ES-I3 (cell line): ENCODE measurements at regions not wholly inside any gene's neighbourhood (a gene's known extent, or its start where the extent isn't known, plus 50 kb on each side); places are given as distances from the start of the nearest gene placed in this dataset.
"Not testable (repeated sequence)": the region's sequence is repeated elsewhere in the genome, so short reads cannot be mapped to it uniquely, and the experiment has no call there.

Source experiments
- H3K36me3 ChIP-seq: 2 replicates; pipeline ENCODE4 v1.6.1; 2013; ENCODE audit warnings: mild to moderate bottlenecking, low read length, control low read depth, moderate library complexity; ENCODE audit not compliant: insufficient read depth
- H3K4me1 ChIP-seq: 2 replicates; pipeline ENCODE4 v1.6.1; 2013; ENCODE audit warnings: mild to moderate bottlenecking, control low read depth, low read length; ENCODE audit not compliant: insufficient read depth
- H3K9ac ChIP-seq: 2 replicates; pipeline ENCODE4 v1.6.1; 2013; ENCODE audit warnings: low read depth, mild to moderate bottlenecking, low read length, moderate library complexity
- H3K9me3 ChIP-seq: 2 replicates; pipeline ENCODE4 v1.6.1; 2013; ENCODE audit warnings: mild to moderate bottlenecking, low read length, moderate library complexity; ENCODE audit not compliant: control insufficient read depth, insufficient read depth

DNA sequence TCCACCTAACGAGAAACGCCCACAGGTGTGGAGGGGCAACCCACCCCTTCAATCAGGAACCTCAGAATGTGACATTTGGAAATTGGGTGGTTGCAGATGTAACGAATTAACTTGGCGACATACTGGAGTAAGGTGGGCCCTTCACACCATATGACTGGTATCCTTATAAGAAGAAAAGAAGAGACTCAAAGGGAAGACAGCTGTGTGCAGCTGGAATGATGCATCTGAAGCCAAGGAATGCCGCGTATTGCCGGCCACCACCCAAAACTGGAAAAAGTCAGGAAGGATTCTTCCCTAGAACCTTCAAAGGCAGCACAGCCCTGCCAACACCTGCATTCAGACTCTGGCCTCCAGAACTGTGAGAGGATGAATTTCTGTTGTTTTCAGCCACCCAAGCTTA, 270.0 kb upstream of the FRG2C start:
- H3K9me3 ChIP-seq, H3K9ac ChIP-seq, H3K4me1 ChIP-seq, H3K36me3 ChIP-seq: not testable (repeated sequence)

DNA sequence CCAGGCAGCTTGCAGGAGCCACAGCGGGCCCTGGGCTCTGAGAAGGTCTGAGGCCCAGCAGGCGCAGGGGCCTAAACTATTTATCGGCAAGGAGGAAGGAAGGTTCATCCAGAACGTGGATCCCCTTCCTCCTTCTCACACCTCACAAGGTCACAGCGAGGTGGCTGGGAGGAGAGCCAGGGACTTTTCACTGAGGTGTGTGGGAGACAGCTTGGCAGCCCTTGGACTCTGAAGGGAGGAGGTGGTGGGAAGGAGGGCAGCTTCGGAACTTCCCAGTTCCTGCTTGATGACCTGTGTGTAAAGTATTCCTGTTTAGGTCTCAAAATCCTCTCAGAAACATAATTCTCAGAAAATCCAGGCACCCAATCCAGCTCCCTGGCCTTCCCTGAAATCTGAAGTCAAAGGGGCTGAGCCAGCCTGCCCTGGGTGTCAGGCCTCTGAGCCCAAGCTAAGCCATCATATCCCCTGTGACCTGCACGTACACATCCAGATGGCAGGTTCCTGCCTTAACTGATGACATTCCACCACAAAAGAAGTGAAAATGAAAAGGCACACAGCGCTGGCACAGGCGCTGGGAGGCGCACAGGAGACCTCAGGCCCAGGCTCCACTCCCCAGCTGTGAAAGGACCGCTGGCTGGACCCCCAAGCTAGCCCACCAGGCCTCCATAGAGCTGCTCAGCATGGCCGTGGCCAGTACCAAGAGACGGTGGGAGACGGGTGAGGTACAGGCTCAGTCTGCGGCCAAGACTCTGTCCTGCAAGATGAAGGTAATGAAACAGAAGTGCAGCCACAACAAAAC, 269.4 kb upstream of the FRG2C start:
- H3K9ac ChIP-seq, H3K36me3 ChIP-seq: not testable (repeated sequence)

DNA sequence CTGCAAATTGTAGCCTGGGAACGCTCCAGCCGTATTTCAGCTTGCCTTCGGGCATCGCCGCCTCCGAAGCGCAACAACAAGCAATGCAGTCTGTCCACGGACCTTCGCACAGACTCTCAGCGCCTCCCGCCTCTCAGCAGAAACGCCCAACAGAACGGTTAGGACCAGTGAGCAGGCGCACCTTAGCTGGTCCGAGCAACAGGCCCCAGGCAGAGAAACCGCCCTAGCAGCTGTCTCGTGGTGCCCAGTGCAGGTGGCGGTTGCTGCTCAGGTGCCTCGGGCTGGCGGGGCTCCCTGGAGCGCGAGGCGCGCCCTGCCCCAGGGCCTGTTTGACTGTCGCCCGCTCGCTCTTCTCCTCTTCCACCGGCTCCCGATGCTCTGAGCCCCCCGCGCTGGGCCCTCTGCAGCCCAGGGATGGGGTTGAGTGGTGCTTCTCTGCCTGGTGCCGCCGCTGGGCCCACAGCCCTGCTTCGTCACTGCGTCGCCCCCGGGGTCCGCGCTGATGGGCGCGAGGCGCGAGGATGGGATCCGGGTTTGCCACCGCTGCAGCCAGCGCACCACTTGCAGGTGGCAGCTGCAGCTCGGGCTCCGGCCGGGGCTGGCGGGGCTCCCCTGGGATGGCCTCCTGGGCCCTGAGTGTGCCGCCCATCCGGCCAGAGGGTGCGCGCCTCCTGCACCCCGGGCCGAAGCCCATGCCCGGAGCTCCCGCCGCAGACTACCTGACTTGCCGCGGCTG, 268.4 kb upstream of the FRG2C start:
- no peaks in the 10 kb centered on the region for H3K36me3 ChIP-seq
- H3K9ac ChIP-seq: no peak overlapping the region
- no peaks in the 10 kb centered on the region for H3K9me3 ChIP-seq
- H3K4me1 ChIP-seq: no peaks in the 10 kb centered on the region

More for the DNA sequence above, 269.4 kb upstream of the FRG2C start:
- not testable (repeated sequence) for H3K9me3 ChIP-seq, H3K4me1 ChIP-seq

DNA sequence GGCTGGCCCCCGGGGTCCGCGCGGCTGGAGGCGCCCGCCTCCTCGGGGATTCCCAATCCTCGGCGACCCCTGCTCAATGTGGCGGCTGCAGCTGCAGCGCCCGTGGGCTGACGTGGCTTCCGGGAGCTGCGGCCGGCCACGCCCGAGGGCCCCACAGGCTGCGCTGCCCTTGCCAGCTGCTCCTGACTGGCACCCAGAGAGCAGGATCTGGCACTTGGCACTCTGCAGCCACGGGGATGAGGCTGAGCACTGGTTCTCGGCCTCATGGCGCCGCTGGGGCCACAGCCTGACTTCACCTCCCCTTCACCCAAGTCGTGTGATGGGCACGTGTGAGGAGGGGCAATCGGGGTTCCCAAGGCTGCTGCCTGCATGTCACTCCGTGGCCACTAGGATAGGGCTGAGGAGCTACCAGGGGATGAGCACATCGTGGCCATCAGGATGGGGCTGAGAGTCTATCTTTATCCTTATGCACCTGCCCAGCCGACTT, 267.8 kb upstream of the FRG2C start:
- Histone ChIP-seq H3K4me1 (no peaks in the 10 kb centered on the region), H3K36me3 (no peaks in the 10 kb centered on the region), H3K9me3 (no peaks in the 10 kb centered on the region), H3K9ac (no peak overlapping the region)

DNA sequence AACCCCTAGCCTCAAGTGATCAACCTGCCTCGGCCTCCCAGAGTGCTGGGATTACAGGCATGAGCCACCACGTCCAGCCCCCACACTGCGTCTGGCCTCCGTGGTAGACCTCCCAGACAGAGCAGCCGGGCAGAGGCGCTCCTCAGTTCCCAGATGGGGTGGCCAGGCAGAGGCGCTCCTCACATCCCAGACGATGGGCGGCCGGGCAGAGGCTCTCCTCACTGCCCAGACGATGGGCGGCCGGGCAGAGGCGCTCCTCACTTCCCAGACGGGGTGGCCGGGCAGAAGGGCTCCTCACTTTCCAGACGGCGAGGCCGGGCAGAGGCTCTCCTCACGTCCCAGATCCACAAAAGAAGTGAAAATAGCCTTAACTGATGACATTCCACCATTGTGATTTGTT, 266.6 kb upstream of the FRG2C start:
- H3K4me1 ChIP-seq, H3K9me3 ChIP-seq, H3K9ac ChIP-seq: not testable (repeated sequence)

DNA sequence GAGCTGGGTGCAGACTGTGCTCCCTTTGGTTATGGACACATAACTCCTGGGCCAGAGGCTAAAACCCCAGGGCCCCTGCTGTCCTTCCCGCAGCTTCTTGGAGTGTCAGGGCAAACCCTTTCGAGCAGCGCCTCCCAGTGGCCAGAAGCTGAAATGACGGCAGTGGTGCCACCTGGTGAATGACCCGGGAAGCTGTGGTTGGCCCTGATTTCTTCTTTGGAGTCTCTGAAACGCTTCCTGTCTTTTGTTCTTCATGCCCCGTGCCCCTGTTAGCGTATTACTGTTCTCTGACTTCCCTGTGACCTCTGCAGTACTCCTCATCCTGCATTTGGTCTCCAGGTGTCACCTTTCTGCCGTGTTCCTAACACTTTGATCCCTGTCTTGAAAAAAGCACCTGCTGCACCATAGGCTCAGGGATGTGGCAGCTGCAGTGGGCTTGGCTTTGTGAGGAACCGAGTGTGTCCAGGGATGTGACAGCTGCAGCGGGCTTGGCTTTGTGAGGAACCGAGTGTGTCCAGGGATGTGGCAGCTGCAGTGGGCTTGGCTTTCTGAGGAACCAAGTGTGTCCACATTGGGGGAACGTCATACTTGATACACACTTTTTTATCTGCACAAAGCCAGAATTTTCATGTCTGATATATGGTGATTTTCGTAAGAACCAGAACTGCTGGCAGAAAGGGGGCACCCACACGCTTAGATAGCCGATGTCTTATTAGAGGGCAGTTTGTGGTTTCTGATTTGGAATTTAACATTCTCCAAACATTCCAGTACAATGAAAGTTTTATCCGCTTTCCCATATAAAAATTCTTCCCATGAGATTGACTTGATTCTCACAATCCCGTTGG, 241.8 kb upstream of the FRG2C start:
- H3K9ac ChIP-seq, H3K9me3 ChIP-seq, H3K4me1 ChIP-seq, H3K36me3 ChIP-seq: not testable (repeated sequence)

More for the DNA sequence above, 266.6 kb upstream of the FRG2C start:
- not testable (repeated sequence) for H3K36me3 ChIP-seq

DNA sequence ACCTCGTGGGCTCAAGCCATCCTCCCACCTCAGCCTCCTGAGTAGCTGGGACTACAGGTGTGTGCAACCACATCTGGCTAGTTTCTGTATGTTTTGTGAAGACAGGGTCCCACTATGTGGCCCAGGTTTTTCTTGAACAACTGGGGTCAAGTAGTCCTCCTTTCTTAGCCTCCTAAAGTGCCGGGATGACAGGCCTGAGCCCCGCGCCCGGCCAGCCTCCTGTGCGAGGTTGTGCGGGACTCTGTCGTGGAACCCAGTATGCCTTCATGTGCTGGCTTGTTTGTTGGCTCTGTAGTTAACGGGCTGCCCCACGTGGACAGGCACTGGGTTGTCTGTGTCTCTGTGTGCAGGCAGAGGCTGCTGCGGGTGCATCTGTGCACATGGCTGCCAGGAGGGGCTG, 238.7 kb upstream of the FRG2C start:
- not testable (repeated sequence) for H3K9ac ChIP-seq, H3K36me3 ChIP-seq, H3K9me3 ChIP-seq, H3K4me1 ChIP-seq

DNA sequence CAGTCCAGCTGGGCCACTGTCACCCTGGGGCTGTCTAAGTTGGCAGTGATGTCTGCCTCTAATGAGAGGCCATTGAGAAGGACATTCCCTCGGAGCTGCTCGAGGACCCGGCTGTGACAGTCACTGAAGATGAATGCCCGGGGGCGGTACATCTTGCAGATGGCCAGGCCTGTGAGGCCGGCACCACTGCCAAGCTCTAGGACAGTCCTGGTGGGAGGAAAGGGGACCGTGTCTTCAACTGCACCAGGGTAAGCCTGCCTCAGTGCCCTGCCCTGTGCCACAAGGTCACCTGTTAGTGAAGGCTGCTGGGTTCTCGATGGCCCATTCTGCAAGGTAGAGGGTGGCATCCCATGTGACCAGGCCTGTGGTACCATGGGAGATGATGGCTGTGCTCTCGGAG, 236.6 kb upstream of the FRG2C start:
- H3K36me3 ChIP-seq, H3K4me1 ChIP-seq, H3K9ac ChIP-seq, H3K9me3 ChIP-seq: not testable (repeated sequence)

DNA sequence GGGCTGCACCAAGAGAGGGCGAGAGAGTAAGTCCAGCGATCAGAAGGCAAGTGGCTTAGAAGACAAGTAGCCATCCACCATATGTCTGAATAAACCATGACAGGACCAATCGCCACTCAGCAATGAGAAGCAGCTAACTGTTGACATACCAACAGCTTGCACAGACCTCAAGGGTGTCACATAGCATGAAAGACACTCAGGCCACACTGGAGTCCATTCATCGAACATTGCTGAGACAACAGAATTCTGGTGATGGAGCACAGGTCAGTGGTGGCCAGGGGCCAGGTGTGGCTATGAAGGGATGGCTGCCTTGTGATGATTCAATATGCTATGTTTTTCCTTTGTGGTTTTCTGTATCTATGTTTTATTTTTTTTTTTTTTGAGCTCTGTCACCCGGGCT, 236.2 kb upstream of the FRG2C start:
- H3K4me1 ChIP-seq, H3K36me3 ChIP-seq, H3K9ac ChIP-seq, H3K9me3 ChIP-seq: not testable (repeated sequence)

DNA sequence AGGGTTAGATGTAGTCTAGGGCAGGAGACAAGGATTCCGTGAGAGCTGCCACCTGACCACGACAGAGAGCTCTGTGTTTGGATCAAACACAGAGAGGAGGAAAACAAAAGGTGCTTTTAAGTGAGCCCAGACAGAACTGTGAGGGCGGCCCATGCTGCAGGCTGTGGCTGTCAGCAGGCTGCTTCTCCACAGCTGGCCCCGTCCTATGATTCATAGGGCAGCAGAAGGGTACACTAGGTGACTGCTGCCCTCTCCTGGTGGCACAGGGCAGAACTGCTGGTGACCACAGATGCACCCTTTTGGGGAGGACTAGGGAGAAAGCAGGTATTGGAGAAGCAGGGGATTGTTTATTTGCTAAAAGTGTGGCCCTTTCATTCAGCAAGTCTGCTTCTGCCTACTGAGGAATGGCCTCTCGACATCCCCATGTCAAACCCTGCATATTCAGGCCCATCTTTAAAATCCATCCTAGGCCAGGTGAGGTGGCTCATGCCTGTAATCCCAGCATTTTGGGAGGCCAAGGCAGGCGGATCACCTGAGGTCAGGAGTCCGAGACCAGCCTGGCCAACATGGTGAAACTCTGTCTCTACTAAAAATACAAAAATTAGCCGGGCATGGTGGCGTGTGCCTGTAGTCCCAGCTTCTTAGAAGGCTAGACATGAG, 234.4 kb upstream of the FRG2C start:
- not testable (repeated sequence) for H3K9me3 ChIP-seq, H3K4me1 ChIP-seq, H3K9ac ChIP-seq, H3K36me3 ChIP-seq

DNA sequence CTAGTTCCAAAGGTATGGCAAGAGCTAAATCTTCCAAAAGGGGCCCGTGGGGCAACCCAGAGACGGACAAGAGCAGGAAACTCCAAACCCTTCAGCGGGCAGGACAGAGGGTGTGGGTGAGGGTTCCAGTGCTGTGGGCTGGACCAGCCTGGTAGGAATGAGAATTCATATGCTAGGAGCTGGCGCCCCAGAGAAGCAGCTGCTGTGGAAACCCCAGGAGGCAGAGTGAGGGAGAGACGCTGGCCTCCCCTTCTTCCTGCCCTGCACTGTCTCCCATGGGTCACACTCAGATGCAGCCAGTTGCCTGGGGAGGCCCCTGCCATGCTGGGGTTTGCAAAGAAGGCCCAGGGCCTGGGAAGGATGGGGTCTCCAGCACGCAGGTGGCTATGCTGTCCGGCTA, 233.7 kb upstream of the FRG2C start:
- H3K36me3 ChIP-seq, H3K9ac ChIP-seq, H3K9me3 ChIP-seq, H3K4me1 ChIP-seq: not testable (repeated sequence)

DNA sequence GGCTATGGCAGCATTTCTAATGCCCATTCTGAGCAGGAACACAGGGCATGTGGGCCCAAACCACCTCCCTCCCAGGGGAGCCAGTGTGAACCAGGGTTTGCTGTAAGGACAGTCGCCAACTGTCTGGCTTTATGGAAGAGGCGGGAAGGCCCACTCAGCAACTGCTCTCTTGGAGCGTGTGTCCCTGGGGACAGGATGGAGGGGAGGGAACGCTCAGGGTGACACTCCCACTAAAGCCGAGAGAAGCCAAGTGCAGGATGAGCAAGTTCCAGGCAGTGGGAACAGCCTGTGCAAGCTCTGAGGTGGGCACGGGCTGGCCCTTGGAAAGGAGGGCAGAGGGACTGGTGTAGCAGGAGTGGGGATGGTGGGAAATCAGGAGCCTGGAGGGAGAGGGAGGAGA, 233.0 kb upstream of the FRG2C start:
- H3K36me3 ChIP-seq, H3K9ac ChIP-seq, H3K9me3 ChIP-seq, H3K4me1 ChIP-seq: not testable (repeated sequence)

DNA sequence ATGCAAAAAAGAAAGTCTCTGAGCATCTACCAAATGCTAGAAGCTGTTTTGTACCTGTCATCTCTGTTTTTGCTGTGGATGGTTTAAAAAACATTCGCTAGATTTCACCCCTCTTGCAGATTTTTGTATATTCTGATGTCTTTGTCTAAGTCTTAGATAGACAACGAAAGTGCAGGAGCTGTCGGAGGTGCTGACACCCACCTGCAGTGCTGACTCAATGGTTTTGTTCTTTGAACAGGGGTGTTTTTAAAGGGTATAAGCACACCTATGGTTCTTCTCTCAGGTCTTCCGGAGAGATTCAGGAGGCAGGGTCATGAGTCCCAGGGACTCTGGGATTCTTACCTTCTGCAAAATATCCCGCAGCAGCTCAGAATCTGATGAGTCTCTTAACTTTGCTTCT, 231.7 kb upstream of the FRG2C start:
- H3K4me1 ChIP-seq, H3K36me3 ChIP-seq, H3K9me3 ChIP-seq, H3K9ac ChIP-seq: not testable (repeated sequence)

DNA sequence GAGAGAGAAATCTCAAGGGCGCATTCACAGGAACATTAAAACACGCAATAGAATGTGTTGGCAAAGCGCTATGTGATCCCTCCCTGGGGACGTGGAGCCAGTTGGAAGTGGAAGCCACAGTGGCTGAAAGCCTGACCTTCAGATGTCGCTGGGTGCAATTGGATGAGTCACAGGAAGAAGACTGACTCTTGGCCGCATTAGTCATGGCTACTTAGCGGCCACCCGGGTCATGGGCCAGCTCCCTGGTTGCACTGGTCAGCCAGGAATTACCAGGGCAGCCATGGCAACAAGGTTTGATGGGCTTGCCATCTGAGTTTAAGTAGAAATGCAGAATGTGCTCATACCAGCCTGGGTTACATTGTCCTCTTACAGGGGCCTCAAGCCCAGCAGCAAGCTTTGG, 231.2 kb upstream of the FRG2C start:
- not testable (repeated sequence) for H3K9me3 ChIP-seq, H3K9ac ChIP-seq, H3K36me3 ChIP-seq, H3K4me1 ChIP-seq
